VCaP (cell line): ENCODE measurements at regions not wholly inside any gene's neighbourhood (a gene's known extent, or its start where the extent isn't known, plus 50 kb on each side); places are given as distances from the start of the nearest gene placed in this dataset.

Experiments used
- H3K27ac ChIP-seq: fragments of 450-650 bp; 2 replicates; pipeline ENCODE4 v1.5.1; 2017
- CTCF ChIP-seq: fragments of 450-650 bp; conservative IDR thresholded peaks from 2 replicates; pipeline ENCODE4 v1.5.1; 2017; ENCODE audit warnings: mild to moderate bottlenecking, moderate library complexity

DNA sequence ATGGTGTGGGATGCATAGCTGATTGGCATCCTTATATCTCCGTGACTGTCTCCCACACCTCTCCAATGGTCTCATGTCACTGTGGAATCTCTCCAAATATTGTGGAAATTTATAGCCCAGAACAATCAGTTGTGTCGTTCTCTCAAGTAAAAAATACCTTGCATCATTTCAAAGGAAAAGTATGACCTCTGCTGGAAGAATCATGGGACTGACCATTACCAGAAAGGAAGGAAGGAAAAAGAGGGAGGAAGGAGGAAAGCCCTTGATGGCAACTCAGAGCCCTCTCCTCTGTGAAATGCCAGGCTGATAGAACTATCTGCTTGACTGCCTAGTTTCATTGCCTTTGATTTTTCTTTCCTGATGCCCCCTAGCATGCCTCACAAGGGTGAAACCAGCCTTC, 76.3 kb downstream of the FOXI2 start:
- TF ChIP-seq CTCF = peak; percentile 58
- H3K27ac ChIP-seq = no peak overlapping the region

GRCh38 chr10:127815147-127815546, 77.6 kb downstream of the CLRN3 start:
- no peak overlapping the region for H3K27ac ChIP-seq
- peak; percentile 43; the same call in 1 of the 2 replicates for TF ChIP-seq CTCF

DNA sequence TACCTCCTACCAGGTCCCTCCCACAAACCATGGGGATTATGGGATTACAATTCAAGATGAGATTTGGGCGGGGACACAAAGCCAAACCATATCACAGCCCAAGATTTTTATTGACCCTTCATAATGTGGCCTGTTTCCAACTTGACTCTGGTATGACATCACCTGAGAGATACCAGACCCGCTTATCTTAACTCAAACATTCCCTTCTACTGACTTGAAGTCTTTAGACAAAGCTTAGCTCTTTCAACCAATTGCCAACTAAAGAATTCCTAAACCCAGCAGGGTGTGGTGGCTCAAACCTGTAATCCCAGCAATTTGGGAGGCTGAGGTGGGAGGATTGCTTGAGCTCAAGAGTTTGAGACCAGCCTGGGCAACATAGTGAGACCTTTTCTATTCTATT, 67.9 kb downstream of the CLRN3 start:
- no peak overlapping the region for H3K27ac ChIP-seq
- no peak for TF ChIP-seq CTCF

DNA sequence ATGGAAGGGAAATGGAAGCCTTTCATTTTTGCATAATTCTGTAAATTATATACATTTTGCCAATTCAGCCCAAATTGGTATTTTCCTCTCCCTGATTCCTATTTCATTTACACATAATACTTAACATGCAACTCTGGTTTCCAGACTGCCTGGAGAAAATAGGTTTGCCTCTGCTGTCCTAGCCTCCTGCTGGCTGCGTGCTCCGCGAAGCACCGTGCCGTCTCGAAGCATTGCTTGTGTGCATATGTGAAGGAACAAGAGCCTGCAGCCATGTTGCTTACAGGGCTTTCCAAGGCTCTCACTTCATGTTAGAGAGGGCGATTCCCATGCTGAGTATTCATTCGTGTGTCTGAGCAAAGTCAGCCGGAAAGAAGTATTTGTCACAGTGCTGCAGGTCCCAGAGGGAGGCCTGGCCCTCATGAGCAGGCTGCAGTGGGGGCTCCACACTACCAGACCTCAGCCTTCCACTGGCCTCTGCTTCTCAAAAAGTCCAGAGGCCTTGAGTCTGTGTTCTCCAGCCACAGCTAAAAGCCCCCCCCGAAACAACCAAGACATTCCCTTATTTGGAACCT, 66.5 kb downstream of the CLRN3 start:
- H3K27ac ChIP-seq = no peak overlapping the region
- no peak for TF ChIP-seq CTCF

GRCh38 chr10:127827354-127828140, 65.2 kb downstream of the CLRN3 start:
- no peak overlapping the region for H3K27ac ChIP-seq
- TF ChIP-seq CTCF = no peak
